COLO829 (cell line): ENCODE measurements at regions not wholly inside any gene's neighbourhood (a gene's known extent, or its start where the extent isn't known, plus 50 kb on each side); places are given as distances from the start of the nearest gene placed in this dataset.

Experiments
- DNase-seq: peaks from one replicate; pipeline ENCODE4 v3.0.0; 2012; ENCODE audit warnings: low spot score

GRCh38 chr2:22487036-22487435 lies 897.9 kb upstream of the KLHL29 start:
- DNase-seq = no peak

DNA sequence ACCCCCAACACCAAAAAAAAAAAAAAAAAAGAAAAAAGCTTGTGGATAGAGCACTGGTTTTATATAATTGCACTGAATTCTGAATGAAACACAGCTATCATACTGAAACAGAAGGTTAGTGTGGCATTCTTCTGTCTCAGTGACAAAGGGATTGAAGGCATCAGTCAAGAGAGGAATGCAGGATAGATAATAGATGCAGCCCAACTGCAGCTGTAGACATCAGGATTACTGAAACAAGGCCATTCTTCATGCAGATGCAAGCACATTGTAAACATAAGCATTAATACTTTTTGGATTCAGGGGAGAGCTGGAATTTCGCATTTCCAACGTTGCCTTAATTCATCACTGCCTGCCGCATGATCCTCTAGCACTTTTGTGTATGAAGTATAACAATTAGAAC lies 897.4 kb upstream of the KLHL29 start:
- no peak for DNase-seq

GRCh38 chr2:22491442-22491841 lies 893.5 kb upstream of the KLHL29 start:
- DNase-seq = no peak

DNA sequence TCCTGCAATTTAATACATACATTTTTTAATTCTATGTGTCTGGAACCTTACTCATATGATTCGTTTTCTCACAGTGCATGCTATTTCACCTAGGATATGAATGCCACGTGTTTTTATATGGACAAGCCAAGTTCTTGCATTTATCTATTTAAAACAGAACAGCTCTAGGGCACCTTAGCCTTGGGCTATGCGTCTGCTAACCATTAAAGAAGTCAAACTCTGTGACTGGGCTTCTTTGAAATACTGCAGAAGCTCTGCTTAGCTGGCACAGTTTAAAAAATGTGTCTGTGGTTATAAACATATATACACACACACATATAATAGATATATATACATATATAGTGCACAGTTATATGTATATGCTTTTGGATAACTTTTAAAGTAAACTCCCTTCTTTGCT lies 890.8 kb upstream of the KLHL29 start:
- DNase-seq = no peak

DNA sequence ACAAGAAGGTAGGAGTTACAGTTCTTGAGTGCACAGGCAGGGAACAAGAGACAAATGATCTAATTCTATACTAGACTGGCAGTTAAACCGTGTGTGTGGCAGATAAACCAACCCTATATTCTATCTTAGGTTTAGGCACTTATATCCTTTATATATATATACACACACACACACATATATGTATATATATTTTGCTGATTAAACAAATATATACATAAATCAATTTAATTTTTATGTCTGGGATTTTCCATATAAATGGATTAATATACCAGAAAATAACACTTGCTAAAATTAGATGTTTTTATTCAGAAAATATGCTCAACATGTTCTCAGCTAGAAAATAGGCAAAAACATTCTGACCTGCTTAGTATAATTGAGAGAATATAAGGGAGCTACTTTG lies 887.9 kb upstream of the KLHL29 start:
- no peak for DNase-seq

DNA sequence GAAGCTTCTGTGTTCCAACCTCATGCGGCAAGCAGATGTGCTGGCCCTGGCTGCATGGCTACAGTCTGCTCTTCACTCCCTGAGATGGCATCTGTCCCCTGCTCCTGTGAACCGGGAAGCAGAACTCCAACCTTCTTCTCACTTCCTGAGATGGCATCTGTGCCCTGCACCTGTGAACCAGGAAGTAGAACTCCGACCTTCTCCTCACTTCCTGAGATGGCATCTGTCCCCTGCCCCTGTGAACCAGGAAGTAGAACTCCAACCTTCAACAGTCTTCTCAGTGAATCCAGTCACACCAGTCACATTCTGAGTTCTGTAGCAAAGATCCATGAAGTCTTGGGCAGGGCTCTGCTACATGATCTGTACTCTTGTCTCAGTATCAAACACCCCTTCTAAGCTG lies 887.2 kb upstream of the KLHL29 start:
- DNase-seq = no peak

DNA sequence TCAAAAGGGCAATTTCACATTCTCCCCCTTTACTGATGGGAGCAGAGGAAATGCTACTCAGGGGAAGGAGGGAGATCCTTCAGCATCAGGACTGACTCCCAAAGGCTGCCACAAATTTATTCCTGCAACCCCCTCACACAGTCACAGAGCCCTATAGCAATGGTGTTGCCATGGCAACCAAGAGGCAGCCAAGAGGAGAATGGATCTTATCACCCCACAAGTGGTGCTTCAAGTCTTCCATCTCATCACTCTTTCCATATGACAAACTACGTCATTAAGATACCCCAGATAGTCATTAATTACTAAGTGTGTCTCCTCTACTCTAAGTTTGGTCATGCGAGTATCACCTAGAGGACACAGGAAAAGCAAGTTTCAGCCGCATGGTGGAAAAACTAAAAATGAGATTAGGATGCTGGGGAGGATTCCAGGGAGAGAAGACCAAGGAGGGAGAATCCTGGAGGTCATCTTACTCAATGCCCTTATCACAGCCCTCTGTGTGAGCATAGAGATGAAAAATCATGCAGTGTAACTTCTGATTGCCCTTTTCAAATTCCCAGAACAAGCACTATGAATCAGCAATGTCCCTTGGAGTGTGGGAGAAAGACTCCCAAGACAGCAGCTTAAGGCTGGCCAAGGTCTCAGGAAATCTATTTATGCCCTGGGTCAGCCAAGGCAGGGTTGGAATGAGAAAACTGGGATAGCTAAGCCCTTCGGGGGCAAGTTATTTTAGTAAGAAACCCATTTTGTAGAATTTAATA lies 885.7 kb upstream of the KLHL29 start:
- DNase-seq = no peak

GRCh38 chr2:22500555-22500935 lies 884.4 kb upstream of the KLHL29 start:
- DNase-seq = no peak

- DNase-seq = no peak
These were observed 883.1 kb upstream of the KLHL29 start for GRCh38 chr2:22501851-22502250.

DNA sequence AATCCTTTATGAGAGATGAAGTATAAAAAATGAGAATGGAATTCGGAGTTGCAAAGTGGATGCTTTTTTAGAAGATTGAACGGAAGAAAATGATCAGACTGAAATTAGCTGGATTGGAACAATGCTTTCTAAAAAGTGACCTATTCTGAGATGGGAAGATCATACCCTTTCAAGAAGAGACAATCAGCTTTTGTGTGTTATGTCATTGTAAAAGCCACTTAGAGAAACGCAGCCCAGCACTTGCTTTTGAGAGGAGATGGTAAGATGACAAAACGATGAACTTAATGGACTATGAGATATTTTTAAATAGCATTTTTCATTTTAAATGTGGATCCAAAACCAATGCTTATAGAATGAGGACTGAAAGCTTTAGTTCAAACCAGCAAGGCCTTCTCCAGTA lies 871.4 kb upstream of the KLHL29 start:
- no peak for DNase-seq

DNA sequence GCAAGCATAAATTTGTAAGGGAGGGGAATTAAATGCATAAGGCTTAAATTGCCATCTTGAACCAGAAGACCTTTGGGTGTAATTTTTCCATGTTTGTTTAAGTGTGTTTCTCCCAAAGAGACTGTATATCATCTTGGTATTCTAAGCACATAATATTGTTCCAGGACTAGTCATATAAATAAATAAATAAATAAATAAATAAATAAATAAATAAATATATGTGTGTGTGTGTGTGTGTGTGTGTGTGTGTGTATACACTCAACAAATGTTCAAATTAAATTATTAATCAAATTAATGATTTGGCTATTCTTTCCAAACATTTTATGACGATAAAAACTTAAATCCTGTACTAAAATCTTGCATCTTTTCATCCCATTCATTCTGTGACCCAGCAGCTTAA lies 867.8 kb upstream of the KLHL29 start:
- DNase-seq = no peak

GRCh38 chr2:22518641-22519040 lies 866.3 kb upstream of the KLHL29 start:
- no peak for DNase-seq

GRCh38 chr2:22520369-22521288 lies 864.4 kb upstream of the KLHL29 start:
- DNase-seq = no peak

DNA sequence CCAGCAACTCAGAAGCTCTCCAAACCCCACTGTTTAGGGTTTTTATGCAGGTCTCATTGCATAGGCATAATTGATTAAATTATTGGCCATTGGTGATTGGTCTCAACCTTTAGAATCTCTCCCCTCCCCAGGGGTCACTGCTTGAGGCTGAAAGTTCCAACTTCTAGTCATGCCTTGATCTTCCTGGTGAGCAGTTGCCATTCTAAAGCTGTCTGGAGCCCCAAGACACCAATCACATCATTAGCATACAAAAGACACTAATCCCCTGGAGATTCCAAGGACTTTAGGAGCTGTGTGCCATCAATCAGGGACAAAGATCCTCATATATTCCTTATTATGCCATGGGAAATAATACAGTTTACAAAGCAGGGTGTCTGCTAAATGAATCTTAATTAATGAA lies 863.4 kb upstream of the KLHL29 start:
- DNase-seq = no peak

- DNase-seq = no peak
These were observed 859.3 kb upstream of the KLHL29 start for GRCh38 chr2:22525681-22526080.

- no peak for DNase-seq
These were observed 854.8 kb upstream of the KLHL29 start for GRCh38 chr2:22530131-22530530.

DNA sequence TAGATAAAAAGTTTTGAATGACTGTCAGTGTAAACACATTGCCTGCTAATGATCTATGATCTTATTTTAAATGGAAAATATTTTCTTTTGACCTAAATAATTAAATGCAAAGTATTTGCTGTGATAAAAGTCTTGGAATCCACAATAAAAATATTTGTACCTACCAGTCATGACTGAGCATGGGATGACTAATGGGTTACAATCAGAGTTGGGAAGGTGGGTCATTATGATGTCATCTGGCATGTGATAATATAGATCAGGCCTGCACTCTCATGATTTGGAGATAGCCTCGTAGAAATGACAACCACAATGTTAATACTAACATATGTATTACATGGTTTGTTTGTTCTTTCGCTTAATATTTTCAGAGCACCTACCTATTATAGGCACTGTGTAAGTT lies 848.8 kb upstream of the KLHL29 start:
- DNase-seq = peak; percentile 13

DNA sequence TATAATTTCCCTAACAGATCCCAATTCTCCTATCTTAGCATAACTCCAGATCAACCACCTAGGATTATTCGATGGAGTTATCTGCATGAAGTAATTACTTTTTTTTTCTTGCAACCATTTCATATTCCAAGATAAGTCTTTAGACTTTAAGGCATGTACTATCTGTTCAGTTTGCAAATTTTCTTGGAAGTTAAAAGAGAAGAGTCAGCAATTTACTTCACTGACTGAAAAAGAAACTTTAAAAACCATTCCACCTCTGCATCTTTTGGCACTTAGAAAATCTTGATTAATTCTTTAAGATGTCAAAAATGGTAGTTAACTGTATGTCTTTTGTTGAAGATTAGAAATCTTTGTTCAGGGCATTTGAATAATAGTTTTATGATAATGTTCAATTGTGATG lies 830.5 kb upstream of the KLHL29 start:
- no peak for DNase-seq

GRCh38 chr2:22557406-22557805 lies 827.6 kb upstream of the KLHL29 start:
- DNase-seq = no peak

DNA sequence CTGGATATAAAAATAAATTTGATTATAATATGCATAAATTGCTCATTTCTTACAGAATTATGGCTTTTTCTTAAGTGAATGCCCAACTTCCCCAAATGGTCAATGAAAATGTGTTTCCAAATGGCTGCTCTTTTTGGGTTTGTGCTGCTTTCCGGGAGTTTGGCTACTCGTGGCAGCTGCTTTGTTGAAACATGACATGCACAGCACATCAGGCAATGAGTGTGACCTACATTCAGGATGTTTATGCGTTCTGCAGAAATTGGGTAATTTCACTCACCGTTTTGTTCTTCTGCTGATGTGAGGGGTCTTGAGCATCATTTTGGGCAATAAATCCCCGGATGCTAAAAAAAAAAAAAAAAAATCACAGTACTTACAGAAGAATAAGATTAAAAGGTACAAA lies 825.0 kb upstream of the KLHL29 start:
- no peak for DNase-seq

GRCh38 chr2:22579341-22579740 lies 805.6 kb upstream of the KLHL29 start:
- peak; percentile 69 for DNase-seq

DNA sequence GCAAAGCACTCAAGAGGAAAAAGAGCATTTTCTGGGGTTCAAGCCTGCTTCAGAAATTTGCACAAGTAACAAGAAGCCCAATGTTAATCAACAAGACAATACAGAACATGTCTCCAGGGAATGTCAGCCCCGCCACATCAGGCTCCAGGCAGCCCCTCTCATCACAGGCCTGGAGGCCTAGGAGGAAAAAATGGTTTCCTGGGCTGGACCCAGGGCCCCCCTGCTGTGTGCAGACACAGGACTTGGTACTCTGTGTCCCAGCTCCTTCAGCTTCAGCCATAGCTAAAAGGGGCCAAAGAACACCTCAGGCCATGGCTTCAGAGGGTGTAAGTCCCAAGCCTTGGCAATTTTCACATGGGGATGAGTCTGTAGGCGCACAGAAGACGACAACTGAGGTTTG lies 802.9 kb upstream of the KLHL29 start:
- DNase-seq = no peak

DNA sequence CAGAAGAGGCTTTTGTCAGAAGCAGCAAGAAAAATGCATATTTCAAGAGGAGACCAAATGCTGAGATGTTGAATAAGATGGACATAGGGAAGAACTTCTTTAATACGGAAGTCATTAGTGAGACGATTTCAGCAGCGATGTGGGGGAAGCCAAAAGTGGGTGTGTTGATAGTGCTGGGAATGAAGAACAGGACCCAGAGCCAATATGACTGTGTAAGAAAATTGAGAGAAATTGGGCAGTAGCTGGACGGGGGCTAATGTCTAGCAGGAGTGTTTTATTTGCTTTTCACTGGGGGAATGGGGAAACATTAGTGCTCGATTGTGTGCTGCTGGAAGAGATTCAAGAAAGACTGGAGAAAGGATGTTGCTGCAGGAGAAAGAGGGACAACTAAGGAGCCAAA lies 788.7 kb upstream of the KLHL29 start:
- DNase-seq = no peak

GRCh38 chr2:22600156-22600555 lies 784.8 kb upstream of the KLHL29 start:
- DNase-seq = no peak
